ENCODE measurements at regions not wholly inside any gene's neighbourhood (a gene's known extent, or its start where the extent isn't known, plus 50 kb on each side); places are given as distances from the start of the nearest gene placed in this dataset.
A peak's percentile ranks its signal among the peaks of the same experiment; 100 is the strongest.

DNA sequence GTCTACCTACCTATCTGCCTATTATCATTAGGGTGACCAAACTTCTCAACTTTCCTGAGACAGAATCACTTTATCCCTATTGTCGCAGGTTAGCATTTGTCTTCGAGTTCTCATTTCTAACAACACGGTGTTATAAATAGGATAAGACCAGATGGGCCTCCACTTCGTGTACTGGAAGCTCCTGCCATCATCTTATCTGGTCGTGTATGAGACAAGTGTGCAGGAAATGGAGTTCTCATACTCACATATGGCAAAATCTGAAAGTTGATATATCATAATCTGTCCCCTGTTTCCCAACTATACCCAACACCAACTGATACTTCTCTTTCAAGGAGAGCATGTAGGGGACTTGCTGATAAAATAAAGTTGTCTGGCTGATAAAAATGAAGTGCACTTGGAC lies 287.4 kb upstream of the FOXK1 start:
- no peak for DNase-seq (ENCODE audit: low read depth)
- TF ChIP-seq, protein P1, sequence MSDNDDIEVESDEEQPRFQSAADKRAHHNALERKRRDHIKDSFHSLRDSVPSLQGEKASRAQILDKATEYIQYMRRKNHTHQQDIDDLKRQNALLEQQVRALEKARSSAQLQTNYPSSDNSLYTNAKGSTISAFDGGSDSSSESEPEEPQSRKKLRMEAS (IDR thresholded peaks at IDR 0.05; ENCODE audit: low read depth, low read length): no peak
- TF ChIP-seq POLR2A (IDR thresholded peaks at IDR 0.05; ENCODE audit: extremely low read depth, insufficient read length): no peak
- TF ChIP-seq, protein P2, sequence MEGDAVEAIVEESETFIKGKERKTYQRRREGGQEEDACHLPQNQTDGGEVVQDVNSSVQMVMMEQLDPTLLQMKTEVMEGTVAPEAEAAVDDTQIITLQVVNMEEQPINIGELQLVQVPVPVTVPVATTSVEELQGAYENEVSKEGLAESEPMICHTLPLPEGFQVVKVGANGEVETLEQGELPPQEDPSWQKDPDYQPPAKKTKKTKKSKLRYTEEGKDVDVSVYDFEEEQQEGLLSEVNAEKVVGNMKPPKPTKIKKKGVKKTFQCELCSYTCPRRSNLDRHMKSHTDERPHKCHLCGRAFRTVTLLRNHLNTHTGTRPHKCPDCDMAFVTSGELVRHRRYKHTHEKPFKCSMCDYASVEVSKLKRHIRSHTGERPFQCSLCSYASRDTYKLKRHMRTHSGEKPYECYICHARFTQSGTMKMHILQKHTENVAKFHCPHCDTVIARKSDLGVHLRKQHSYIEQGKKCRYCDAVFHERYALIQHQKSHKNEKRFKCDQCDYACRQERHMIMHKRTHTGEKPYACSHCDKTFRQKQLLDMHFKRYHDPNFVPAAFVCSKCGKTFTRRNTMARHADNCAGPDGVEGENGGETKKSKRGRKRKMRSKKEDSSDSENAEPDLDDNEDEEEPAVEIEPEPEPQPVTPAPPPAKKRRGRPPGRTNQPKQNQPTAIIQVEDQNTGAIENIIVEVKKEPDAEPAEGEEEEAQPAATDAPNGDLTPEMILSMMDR (IDR thresholded peaks at IDR 0.05; ENCODE audit: low read depth, low read length): no peak
- TF ChIP-seq MYC (IDR thresholded peaks at IDR 0.05; ENCODE audit: low read depth, low read length): no peak
- H3K4me3 ChIP-seq (ENCODE audit: low read depth, low read length): no peak overlapping the region

DNA sequence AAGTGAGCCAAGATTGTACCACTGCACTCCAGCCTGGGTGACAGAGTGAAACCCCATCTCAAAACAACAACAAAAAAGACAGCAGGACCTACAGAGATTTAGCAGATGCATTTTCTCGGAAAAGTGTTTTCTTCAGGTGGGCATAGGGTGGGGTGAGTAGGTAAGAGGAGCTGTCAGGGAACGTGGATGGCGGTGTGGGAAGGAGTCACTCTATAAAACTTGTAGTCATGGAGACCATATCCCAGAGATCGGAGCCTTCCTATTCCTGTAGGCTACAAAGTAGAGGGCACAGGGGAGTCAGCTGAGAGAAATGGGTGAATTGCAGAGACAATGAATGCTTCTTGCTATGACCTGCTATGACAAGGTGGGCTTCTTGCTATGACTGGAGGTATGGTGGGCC lies 283.0 kb upstream of the FOXK1 start:
- H3K4me3 ChIP-seq (ENCODE audit: low read depth, low read length): no peak overlapping the region
- DNase-seq (ENCODE audit: low read depth): no peak
- TF ChIP-seq, protein P1 (IDR thresholded peaks at IDR 0.05; ENCODE audit: low read depth, low read length): no peak

DNA sequence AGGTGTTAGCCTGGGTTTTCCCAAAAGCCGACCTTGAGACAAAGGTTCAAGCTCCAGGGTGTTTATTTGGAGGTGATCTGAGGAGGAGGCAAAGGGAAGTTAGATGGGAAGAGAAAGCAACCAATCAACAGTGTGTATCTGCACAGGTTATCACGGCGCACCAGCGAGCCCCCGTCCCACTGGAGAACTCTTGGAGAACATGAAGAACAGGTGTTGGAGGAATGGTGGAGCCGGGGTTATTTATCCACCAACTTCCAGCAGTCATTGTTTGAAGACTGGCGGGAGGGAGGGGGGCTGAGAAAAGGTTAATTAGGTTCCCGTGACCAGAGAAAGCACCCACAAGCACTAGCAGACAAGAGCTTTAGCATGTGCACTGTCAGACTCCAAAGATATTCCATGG lies 282.5 kb upstream of the FOXK1 start:
- TF ChIP-seq, protein P2 (IDR thresholded peaks at IDR 0.05; ENCODE audit: low read depth, low read length): no peak
- TF ChIP-seq, protein P1 (IDR thresholded peaks at IDR 0.05; ENCODE audit: low read depth, low read length): no peak
- TF ChIP-seq MYC (IDR thresholded peaks at IDR 0.05; ENCODE audit: low read depth, low read length): no peak
- no peak for TF ChIP-seq POLR2A (IDR thresholded peaks at IDR 0.05; ENCODE audit: extremely low read depth, insufficient read length)
- H3K4me3 ChIP-seq (ENCODE audit: low read depth, low read length): no peak overlapping the region
- no peak for DNase-seq (ENCODE audit: low read depth)

DNA sequence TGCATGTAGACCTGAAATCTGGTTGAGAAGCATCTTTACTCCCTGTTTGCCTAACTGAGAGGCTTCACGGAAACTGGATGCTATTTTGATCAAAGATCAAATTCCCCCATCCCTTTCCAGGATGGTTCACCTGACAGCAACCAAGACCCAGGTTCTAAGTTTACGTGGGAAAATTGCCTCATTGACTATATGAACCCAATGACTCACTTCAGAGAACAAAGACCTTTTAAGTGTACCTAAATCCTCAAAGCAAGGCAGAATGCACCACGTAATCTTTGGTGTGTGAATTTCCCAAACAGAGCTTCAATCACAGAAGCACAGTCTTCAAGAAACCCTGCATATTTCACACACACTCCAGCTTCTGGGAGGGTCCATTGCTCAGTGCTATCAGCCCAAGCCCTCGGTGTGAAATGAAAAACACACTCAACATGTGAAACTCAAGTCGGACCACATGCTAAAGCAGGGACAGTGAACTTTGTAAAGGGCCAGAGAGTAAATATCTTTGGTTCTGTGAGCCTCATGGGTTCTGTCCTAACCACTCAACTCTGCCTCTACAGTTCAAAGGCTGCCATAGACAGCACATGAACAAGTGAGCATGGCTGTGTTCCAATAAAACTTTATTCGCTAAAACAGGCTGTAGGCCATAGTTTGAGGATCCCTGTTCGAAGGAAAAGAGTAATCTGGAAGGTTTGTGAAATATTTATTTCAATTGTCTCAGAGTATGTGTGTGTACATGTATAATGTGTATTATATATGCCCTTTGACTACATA lies 275.6 kb upstream of the FOXK1 start:
- DNase-seq (ENCODE audit: low read depth): peak; percentile 24
- no peak overlapping the region for H3K4me3 ChIP-seq (ENCODE audit: low read depth, low read length)
- TF ChIP-seq, protein P1 (IDR thresholded peaks at IDR 0.05; ENCODE audit: low read depth, low read length): no peak
- TF ChIP-seq POLR2A (IDR thresholded peaks at IDR 0.05; ENCODE audit: extremely low read depth, insufficient read length): no peak
- no peak for TF ChIP-seq MYC (IDR thresholded peaks at IDR 0.05; ENCODE audit: low read depth, low read length)

DNA sequence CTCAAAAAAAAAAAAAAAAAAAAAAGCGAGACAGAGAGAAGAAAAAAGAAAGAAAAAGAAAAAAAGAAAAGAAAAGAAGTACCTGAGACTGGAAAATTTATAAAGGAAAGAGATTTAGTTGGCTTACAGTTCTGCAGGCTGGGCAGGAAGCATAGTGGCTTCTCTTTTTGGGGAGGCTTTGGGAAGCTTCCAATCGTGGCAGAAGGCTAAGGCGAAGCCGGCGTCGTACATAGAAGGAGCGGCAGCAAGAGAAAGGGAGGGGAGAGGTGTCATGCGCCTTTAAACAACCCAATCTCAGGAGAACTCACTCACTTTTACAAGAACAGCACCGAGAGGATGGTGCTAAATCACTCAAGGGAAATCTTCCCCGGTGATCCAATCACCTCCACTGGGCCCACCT lies 272.1 kb upstream of the FOXK1 start:
- H3K4me3 ChIP-seq (ENCODE audit: low read depth, low read length): no peak overlapping the region
- DNase-seq (ENCODE audit: low read depth): no peak
- TF ChIP-seq MYC (IDR thresholded peaks at IDR 0.05; ENCODE audit: low read depth, low read length): no peak
- TF ChIP-seq, protein P1 (IDR thresholded peaks at IDR 0.05; ENCODE audit: low read depth, low read length): no peak
- TF ChIP-seq POLR2A (IDR thresholded peaks at IDR 0.05; ENCODE audit: extremely low read depth, insufficient read length): no peak
- TF ChIP-seq, protein P2 (IDR thresholded peaks at IDR 0.05; ENCODE audit: low read depth, low read length): no peak

DNA sequence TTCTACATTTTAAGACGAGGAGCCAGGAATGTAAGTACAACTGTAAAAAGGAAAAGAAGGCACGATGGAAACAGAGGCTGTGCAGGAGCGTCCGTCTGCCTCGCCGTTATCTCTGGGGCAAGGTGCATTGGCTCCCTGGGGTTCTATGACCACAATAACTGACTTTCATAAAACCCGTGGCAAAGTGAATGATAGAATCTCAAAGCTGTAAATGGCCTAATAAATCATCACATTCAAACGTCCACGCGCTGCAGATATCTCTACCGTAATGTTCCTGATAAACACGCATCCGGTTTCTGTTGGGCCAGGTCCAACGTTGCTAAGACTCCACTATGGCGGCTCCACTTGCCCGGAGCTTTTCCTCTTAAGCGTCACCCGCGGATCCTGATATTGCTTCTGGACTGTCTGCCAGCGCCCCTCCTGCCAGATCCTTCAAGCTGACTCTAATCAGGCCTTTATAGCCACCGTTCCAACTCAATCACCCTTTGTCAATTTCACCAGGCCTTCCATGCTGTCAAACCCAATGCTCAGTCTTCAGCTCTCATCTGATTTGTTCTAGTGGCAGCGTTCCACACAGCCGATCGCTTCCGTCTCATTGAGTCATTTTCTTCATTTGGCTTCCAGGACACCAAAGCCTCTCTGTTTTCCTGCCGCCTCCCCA lies 265.6 kb upstream of the FOXK1 start:
- H3K4me3 ChIP-seq (ENCODE audit: low read depth, low read length): no peak overlapping the region
- no peak for DNase-seq (ENCODE audit: low read depth)
- TF ChIP-seq, protein P1 (IDR thresholded peaks at IDR 0.05; ENCODE audit: low read depth, low read length): no peak
- TF ChIP-seq MYC (IDR thresholded peaks at IDR 0.05; ENCODE audit: low read depth, low read length): no peak
- TF ChIP-seq, protein P2 (IDR thresholded peaks at IDR 0.05; ENCODE audit: low read depth, low read length): no peak
- no peak for TF ChIP-seq POLR2A (IDR thresholded peaks at IDR 0.05; ENCODE audit: extremely low read depth, insufficient read length)

Measured in NB4 (cell line).